ENCODE measurements at regions not wholly inside any gene's neighbourhood (a gene's known extent, or its start where the extent isn't known, plus 50 kb on each side); places are given as distances from the start of the nearest gene placed in this dataset.
A peak's percentile ranks its signal among the peaks of the same experiment; 100 is the strongest.

DNA sequence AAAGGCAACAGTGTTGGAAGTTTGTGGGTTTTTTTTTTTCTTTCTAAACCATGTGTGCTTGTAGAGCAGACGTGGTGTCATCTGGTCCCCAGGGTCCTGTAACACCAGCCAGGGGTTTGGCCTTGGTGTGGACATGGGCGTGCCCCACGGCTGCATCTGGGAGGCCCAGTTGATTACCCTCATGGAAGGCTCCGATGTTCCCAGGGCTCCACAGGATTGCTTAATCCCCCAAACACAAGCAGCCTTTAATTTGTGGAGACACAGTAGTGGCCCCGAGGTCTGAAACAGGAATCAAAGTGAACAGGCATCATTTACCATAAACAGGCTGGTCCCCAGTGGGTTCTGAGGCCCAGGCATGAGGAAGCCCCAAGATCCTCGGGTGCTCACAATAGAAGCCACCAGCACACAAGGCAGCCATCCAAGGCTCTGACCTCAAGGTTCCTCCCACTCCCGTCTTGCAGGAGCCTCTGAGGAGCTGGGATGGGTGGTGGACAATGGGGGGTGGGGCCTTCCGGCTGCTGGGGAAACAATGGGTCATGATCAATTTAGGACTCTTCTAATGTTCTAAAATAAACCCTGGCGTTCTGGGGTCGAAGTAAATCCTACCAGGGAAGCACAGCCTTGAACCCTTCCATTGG lies 115.0 kb upstream of the CD82 start:
- no peak for DNase-seq (ENCODE audit: extremely low read depth, low read depth)
- TF ChIP-seq, protein P1, sequence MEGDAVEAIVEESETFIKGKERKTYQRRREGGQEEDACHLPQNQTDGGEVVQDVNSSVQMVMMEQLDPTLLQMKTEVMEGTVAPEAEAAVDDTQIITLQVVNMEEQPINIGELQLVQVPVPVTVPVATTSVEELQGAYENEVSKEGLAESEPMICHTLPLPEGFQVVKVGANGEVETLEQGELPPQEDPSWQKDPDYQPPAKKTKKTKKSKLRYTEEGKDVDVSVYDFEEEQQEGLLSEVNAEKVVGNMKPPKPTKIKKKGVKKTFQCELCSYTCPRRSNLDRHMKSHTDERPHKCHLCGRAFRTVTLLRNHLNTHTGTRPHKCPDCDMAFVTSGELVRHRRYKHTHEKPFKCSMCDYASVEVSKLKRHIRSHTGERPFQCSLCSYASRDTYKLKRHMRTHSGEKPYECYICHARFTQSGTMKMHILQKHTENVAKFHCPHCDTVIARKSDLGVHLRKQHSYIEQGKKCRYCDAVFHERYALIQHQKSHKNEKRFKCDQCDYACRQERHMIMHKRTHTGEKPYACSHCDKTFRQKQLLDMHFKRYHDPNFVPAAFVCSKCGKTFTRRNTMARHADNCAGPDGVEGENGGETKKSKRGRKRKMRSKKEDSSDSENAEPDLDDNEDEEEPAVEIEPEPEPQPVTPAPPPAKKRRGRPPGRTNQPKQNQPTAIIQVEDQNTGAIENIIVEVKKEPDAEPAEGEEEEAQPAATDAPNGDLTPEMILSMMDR (IDR thresholded peaks at IDR 0.05; ENCODE audit: low read depth, low read length, missing control alignments): no peak

DNA sequence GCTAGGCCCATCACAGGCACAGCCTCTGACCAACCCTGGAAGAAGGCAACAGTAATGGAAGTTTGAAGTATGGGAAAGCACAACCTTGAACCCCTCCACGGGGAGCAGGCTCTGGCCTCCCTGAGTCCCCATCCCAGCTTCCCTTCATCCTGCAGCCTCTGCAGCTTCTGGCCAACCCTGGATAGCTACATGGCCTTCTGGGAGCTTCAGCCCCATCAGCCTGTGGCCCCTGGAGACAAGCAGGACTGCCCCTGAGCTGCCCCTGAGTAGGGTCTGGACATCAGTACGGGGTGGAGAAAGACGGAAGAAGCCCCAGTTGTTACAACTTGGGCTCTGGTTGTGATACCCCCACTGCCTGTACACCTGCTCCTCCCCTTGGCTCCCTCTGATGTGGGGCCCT lies 113.8 kb upstream of the CD82 start:
- no peak for DNase-seq (ENCODE audit: extremely low read depth, low read depth)
- no peak overlapping the region for H3K4me3 ChIP-seq (replicated peaks; ENCODE audit: low read depth, low read length)
- TF ChIP-seq, protein P1 (IDR thresholded peaks at IDR 0.05; ENCODE audit: low read depth, low read length, missing control alignments): no peak

More for the DNA sequence above, 115.0 kb upstream of the CD82 start:
- no peak overlapping the region for H3K4me3 ChIP-seq (replicated peaks; ENCODE audit: low read depth, low read length)

DNA sequence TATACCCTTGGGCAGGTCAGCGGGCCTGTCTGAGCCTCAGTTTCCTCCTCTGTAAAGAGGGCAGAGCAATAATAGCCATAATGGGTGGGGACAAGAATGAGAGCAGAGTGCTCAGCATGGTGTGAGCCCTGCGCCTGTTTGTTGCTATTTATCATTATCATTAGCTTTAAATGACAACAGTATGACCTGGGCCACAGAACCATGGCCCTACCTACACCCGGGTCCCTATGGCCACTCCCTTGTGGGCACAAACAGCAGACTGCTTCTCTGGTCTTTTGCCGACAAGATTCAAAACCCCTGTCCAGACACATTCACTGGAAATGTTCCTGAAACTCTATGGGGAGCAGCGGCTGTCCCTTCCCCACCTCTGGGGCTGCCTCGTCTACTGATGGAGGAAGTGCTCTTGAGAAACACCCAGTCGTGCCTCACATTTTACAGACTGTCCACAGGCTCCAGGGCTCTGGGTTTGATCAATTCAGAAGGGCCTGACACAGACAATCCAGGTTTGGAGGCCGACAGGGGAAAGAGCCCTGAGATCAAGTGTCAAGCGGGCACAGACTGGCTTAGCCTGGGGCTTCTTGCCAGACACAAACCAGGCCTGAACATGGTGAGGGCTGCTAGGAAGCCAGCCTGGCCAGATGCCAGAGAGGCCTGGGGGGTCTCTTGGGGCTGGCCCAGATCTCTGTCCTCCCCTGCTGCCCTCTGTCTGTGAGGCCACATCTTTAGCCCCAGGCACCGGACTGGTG lies 112.5 kb upstream of the CD82 start:
- no peak overlapping the region for H3K4me3 ChIP-seq (replicated peaks; ENCODE audit: low read depth, low read length)
- TF ChIP-seq, protein P1 (IDR thresholded peaks at IDR 0.05; ENCODE audit: low read depth, low read length, missing control alignments): no peak
- DNase-seq (ENCODE audit: extremely low read depth, low read depth): no peak

DNA sequence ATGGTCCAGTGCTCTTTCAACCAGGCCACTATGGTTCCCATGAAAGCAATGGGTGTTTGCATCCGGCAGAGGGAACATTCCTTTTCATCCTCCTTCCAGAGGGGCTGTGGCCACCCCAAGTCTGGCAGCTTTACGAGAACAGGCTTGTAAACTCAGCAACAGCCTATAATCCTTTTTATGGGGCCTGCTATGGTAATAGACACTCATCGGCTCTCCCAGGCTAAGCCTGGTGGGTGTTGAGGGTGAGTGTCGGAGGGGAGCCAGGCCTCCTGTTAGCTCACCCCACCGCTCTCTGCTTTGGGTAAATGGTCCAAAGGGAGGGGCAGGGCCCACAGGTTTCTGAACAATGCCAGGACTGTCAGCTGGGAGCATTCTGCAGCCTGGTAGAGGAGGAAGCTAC lies 111.6 kb upstream of the CD82 start:
- no peak overlapping the region for H3K4me3 ChIP-seq (replicated peaks; ENCODE audit: low read depth, low read length)
- no peak for DNase-seq (ENCODE audit: extremely low read depth, low read depth)
- TF ChIP-seq, protein P1 (IDR thresholded peaks at IDR 0.05; ENCODE audit: low read depth, low read length, missing control alignments): no peak

DNA sequence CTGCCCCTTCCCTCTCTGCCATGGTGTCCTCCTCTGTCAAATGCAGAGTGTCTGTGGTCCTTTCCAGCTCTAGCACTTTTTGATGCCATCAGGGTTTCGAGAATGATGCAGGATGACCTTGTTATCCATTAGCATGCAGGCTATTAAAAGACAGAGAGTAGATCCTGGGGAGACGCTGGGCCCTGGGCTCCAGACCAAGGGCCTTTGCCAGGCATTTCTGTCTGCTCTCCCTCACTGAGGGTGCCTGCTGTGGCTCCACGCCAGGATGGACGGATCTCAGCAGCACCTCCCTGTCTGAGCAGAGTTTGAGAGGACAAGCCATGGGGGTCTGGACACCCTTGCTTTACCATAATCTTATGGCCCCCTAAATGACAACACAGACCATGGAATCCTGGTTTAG lies 110.8 kb upstream of the CD82 start:
- DNase-seq (ENCODE audit: extremely low read depth, low read depth): no peak
- TF ChIP-seq, protein P1 (IDR thresholded peaks at IDR 0.05; ENCODE audit: low read depth, low read length, missing control alignments): no peak
- no peak overlapping the region for H3K4me3 ChIP-seq (replicated peaks; ENCODE audit: low read depth, low read length)

DNA sequence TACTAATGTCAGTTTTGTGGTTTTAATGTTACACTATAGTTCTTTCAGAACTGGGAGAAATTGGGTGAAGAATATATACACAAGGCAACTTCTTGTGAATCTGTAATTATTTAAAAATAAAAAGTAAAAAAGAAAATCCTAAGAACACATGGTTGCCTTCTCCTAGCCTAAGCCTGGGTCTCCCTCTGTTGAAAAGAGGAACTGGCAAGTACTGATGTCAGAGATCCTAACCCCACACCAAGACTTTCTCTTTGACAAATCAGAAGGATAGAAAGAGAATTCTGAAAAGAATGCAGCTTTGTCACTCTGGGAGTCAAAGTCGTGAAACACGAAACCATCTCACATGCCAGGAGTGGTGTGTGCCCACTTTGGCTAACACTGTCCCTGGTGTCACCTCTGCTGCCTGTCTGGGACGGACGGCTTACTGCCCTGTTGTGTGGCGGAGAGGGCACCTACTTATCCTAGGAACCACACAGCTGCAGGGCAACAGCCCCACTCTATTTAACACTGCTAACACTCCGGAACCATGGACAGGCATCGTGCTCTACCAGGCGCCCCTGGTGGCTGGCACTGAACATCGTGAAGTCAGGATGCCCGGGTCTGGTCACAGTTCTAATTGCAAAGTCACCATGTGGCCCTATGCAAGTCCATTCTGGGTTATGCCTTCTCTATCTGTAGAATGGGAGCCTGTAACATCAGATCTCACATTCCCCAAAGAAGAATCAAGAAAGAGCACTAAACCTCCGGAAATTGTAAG lies 108.7 kb upstream of the CD82 start:
- DNase-seq (ENCODE audit: extremely low read depth, low read depth): no peak
- H3K4me3 ChIP-seq (replicated peaks; ENCODE audit: low read depth, low read length): no peak overlapping the region
- TF ChIP-seq, protein P1 (IDR thresholded peaks at IDR 0.05; ENCODE audit: low read depth, low read length, missing control alignments): peak; percentile 37
